ENCODE measurements at regions not wholly inside any gene's neighbourhood (a gene's known extent, or its start where the extent isn't known, plus 50 kb on each side); places are given as distances from the start of the nearest gene placed in this dataset.

- DNase-seq (ENCODE audit: low read depth) = no peak
Observed at GRCh38 chr11:69918231-69918937, 99.2 kb upstream of the FGF3 start.

- no peak for DNase-seq (ENCODE audit: low read depth)
Observed at GRCh38 chr11:69918938-69919650, 99.9 kb upstream of the FGF3 start.

DNA sequence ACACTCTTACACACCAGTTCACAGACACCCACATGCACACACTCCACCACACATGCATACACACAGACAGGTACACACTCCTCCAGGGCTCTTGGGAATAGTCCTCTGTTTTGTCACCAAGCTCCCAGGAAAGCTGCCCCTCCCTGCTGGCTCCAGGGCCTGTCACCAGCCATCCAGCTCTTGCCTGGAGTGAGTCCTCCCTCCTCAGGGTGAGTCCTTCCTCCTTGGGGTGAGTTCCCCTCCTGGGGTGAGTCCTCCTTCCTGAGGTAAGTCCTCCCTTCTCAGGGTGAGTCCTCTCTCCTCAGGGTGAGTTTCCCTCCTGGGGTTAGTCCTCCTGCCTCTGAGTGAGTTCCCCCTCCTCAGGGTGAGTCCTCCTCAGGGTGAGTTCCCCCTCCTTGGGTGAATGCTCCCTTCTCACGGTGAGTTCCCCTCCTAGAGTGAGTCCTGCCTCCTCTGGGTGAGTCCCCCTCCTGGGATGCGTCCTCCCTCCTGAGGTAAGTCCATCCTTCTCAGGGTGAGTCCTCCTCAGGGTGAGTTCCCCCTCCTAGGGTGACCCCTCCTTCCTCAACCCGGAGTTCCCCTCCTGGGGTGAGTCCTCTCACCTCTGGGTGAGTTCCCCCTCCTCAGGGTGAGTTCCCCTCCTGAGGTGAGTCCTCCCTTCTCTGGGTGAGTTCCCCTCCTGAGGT lies 100.6 kb upstream of the FGF3 start:
- DNase-seq (ENCODE audit: low read depth) = no peak

- DNase-seq (ENCODE audit: low read depth) = no peak
Observed at GRCh38 chr11:69920345-69921127, 101.3 kb upstream of the FGF3 start.

DNA sequence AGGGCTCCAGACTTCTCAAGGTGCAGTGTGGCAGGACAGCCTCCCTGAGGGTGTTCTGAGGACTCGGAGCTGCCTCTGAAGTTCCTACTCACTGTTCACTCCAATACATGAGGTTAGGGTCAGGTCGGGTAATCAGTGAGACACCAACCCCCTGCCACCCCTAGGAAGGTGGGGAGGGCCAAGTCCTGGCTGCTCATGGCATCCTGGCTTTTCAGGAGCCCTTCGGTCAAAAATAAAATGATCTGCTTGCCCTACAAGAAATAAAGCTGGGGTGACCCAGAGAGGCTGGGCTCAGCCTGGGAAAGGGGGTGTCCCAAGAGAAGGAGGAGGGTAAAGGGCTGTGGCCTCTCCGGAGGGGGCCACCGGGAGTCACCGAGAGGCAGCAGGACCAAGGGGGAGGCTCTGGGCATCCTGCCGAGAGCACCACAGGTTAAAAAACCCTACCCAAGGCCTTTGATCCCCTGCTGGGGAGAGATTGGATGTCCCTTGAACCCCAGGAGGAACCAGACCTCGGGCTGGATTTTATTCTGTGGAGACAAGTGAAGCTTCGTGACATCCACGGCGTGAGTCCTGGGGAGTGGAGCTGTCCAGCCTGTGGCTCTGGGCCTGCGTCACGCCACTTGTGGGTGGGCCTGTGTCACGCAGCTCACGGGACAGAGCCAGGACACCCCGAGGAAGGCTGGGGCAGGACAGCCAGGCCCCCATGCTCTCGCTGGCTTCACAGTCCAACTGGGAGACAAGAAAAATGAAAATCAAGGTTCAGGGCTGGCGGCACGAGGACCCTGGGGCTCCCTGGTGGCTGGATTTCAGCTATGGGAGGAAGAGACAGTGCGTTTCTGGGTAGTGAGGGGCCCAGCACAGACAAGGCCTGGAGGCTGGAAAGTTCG lies 102.2 kb upstream of the FGF3 start:
- no peak for DNase-seq (ENCODE audit: low read depth)

DNA sequence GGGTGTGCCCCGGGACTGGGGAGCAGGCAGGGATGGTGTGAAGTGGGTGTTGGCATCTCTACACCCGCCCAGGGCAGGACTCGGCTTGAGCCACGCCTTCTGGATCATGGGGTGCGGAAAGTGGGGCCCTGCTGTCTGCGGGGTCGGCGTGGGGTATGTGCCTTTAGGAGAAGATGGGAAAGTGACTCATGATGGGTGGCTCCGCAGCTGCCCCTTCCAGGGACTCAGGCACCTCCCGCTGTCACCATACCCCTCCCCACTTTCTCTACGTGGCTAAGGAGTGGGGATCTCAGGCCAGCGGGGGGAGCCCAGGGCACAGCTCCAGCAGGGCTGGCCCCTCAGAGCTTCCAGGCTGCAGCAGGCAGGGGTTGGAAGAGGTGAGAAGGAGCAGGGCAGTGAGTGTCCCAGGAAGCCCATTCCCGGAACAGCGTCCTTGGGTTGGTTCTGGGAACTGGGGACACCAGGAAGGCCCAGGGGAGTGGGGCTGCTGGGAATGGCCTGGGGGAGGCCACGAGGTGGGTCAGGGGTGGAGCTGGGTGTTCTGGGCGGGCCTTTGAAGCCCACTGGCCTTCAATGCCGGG lies 102.9 kb upstream of the FGF3 start:
- DNase-seq (ENCODE audit: low read depth) = no peak

DNA sequence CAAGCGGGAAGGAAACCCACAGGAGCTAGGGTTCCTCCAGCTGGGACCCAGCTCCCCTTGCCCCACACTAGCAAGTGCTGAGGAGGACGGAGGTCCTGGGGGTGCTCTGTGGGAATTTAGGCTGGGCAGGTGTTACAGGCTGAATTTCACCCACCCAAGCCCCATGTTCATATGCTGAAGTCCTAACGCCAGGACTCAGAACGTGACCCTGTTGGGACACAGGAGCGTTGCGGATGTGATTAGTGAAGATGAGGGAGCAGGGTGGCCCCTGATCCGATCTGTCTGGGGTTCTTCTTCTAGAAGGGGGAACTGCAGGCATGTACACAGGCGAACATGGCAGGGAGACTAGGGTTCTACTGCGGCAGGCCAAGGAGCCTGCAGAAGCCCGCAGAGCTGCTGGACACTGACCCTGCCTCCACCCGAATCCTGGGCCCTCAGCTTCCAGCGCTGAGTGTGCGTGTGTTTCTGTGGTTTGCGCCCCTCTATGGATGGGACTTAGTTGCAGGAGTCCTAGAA lies 103.4 kb upstream of the FGF3 start:
- no peak for DNase-seq (ENCODE audit: low read depth)

DNA sequence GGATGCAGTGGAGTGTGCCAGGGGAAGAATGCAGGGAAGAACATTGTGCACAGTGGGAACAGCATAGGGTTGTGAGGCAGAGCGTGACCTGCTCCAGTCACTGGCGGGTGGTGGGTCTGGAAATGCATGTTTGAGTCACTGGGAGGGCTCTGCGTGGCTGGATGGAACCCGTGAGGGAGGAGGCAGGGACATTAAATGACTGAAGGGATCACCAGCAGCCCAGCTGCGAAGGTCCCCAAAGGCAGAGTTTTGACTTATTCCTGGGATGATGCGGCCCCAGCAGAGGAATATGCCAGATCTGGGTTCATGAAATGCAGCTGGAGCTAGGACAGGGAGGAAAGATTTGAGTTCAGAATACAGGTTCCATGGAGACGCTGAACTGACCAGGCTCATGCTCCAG lies 104.0 kb upstream of the FGF3 start:
- DNase-seq (ENCODE audit: low read depth) = no peak

DNA sequence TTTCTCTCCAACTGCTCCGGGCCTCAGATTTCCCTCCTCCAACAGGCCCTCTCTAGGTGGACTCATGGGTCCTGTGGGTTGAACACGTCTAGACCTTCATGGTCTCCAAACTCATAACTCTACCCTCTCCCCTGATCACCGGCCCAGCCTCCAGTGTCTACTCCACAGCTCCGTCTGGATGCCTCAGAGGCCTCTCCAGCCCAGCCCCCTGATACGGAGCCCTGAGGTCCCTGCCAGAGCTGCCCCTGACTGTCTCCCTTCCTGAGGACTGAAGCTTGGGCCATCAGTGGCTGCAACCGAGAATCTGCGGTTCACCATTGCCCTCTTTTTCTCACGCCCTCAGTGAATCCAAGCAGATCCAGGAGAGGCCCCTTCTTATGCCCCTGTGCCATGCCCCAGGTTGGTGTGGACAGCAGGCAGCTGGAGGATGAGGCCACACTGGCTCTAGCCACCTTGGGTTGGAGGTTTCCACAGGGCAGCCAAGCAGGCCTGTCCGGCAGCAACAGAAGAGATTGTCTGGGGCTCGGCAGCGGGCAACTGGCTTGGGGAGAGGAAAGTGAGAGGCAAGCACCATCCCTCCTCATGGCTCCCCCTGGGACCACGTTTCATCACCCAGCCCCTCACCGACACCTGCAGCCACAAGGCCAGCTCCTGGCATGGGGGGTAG lies 104.6 kb upstream of the FGF3 start:
- no peak for DNase-seq (ENCODE audit: low read depth)

GRCh38 chr11:69924308-69925161 lies 105.3 kb upstream of the FGF3 start:
- no peak for DNase-seq (ENCODE audit: low read depth)

GRCh38 chr11:69925366-69926196 lies 106.4 kb upstream of the FGF3 start:
- DNase-seq (ENCODE audit: low read depth) = no peak

GRCh38 chr11:69926376-69927050 lies 107.3 kb upstream of the FGF3 start:
- no peak for DNase-seq (ENCODE audit: low read depth)

DNA sequence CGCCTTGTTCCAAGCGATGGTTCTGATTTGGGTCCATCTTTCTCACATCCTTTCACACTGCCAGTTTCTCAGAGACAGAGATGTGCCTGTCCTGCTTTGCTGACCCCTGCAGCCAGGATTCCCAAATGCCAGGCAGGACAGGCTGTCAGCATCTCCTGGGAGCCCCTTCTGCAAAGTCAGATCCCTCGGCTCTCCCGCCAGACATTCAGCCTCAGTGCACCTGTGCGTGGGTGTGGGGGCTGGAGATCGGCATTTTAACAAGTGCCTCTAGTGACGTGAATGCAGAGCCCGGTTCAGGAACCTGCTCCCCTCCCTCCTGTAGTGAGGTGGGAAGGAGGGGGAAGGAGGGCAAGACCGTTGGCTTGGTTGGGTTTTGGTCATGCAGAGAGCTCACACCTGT lies 108.9 kb upstream of the FGF3 start:
- no peak for DNase-seq (ENCODE audit: low read depth)

- DNase-seq (ENCODE audit: low read depth) = no peak
Observed at GRCh38 chr11:69928975-69929374, 109.8 kb upstream of the FGF3 start.

- DNase-seq (ENCODE audit: low read depth) = no peak
Observed at GRCh38 chr11:69930081-69931059, 111.2 kb upstream of the FGF3 start.

- DNase-seq (ENCODE audit: low read depth) = no peak
Observed at GRCh38 chr11:69931060-69931910, 112.1 kb upstream of the FGF3 start.
